Activated CD4-positive, alpha-beta memory T cell treated with anti-CD3 and anti-CD28 coated beads for 36 hours (primary cell): ENCODE measurements at regions not wholly inside any gene's neighbourhood (a gene's known extent, or its start where the extent isn't known, plus 50 kb on each side); places are given as distances from the start of the nearest gene placed in this dataset.
"Not testable (repeated sequence)": the region's sequence is repeated elsewhere in the genome, so short reads cannot be mapped to it uniquely, and the experiment has no call there.

Source experiments
- CTCF ChIA-PET: fragments of 350-600 bp; sonication (Branson Sonifier 250); formaldehyde crosslinking; loops from one replicate; lab custom pipeline; 2021; ENCODE audit warnings: antibody characterized with exemption, inconsistent platforms; lab: Charles Lee
- POLR2A ChIA-PET: fragments of 350-600 bp; sonication (Branson Sonifier 250); formaldehyde crosslinking; loops from one replicate; lab custom pipeline; 2021; ENCODE audit warnings: antibody characterized with exemption; lab: Charles Lee
- DNase-seq: peaks from one replicate; pipeline ENCODE4 v3.0.0-alpha.2; 2020
- H3K27ac Mint-ChIP-seq: one replicate; pipeline ENCODE4 v1.8.0; 2021; ENCODE audit warnings: mixed read lengths
- H3K27me3 Mint-ChIP-seq: one replicate; pipeline ENCODE4 v1.8.0; 2021; ENCODE audit warnings: mixed read lengths
- H3K36me3 Mint-ChIP-seq: one replicate; pipeline ENCODE4 v1.8.0; 2021; ENCODE audit warnings: mixed read lengths
- H3K4me1 Mint-ChIP-seq: one replicate; pipeline ENCODE4 v1.8.0; 2021; ENCODE audit warnings: low read depth, mixed read lengths
- H3K4me3 Mint-ChIP-seq: one replicate; pipeline ENCODE4 v1.8.0; 2021; ENCODE audit warnings: mild to moderate bottlenecking, mixed read lengths
- H3K9me3 Mint-ChIP-seq: one replicate; pipeline ENCODE4 v1.8.0; 2021; ENCODE audit warnings: mixed read lengths
- intact Hi-C: fragments of 100-400 bp; cut with micrococcal nuclease; formaldehyde crosslinking; loops from one replicate; pipeline ENCODE4 v1.15.1; 2023

- Mint-ChIP-seq H3K27ac (no peak overlapping the region), H3K4me1 (no peaks in the 10 kb centered on the region), H3K36me3 (no peaks in the 10 kb centered on the region), H3K27me3 (peaks cover 11% of the 10 kb centered on the region), H3K4me3 (no peak overlapping the region), H3K9me3 (no peaks in the 10 kb centered on the region)
- ChIA-PET CTCF (interaction anchor here (1.0 to 10.9 kb wide), 4 partner anchors 9 to 187 kb away, joined by 3 to 151 read pairs (median 6); no protein-coding TSS in a partner anchor), POLR2A (no interaction called here)
- intact Hi-C loops = no loop called here
- DNase-seq = no peak
Observed at GRCh38 chr11:36751335-36751781, 153.3 kb upstream of the RAG2 start.

- ChIA-PET POLR2A (no interaction called here), CTCF (interaction anchor here (0.6 to 10.9 kb wide), 5 partner anchors 8 to 375 kb away, joined by 3 to 208 read pairs (median 7); partner anchors contain the start of gene RAG1)
- H3K27ac Mint-ChIP-seq = no peak overlapping the region
- no peak for DNase-seq
- no peaks in the 10 kb centered on the region for H3K36me3 Mint-ChIP-seq
- intact Hi-C loops = no loop called here
- H3K4me3 Mint-ChIP-seq = no peak overlapping the region
- H3K9me3 Mint-ChIP-seq = no peaks in the 10 kb centered on the region
- H3K4me1 Mint-ChIP-seq = no peaks in the 10 kb centered on the region
- H3K27me3 Mint-ChIP-seq = peaks cover 9% of the 10 kb centered on the region
Observed at GRCh38 chr11:36750349-36750748, 152.3 kb upstream of the RAG2 start.

GRCh38 chr11:36748836-36749235, 150.8 kb upstream of the RAG2 start:
- ChIA-PET POLR2A (interaction anchor here (1.3 kb wide), 1 partner anchor 185 kb away, joined by 3 read pairs; no protein-coding TSS in a partner anchor), CTCF (interaction anchor here (0.6 to 10.9 kb wide), 9 partner anchors 8 to 185 kb away, joined by 3 to 208 read pairs (median 3); partner anchors contain the start of gene RAG1)
- H3K9me3 Mint-ChIP-seq = no peaks in the 10 kb centered on the region
- H3K4me3 Mint-ChIP-seq = no peak overlapping the region
- no peaks in the 10 kb centered on the region for H3K36me3 Mint-ChIP-seq
- no peak for DNase-seq
- intact Hi-C loops = loop anchor here (10.0 kb wide), 1 partner anchor 354 kb away; no protein-coding TSS in a partner anchor
- peaks cover 13% of the 10 kb centered on the region for H3K27me3 Mint-ChIP-seq
- H3K4me1 Mint-ChIP-seq = peaks cover 3% of the 10 kb centered on the region
- H3K27ac Mint-ChIP-seq = no peak overlapping the region

GRCh38 chr11:36746886-36747710, 149.1 kb upstream of the RAG2 start:
- intact Hi-C loops = loop anchor here (1.0 to 10.0 kb wide), 7 partner anchors 45 to 1130 kb away; partner anchors contain the start of genes COMMD9 and TRAF6
- peaks cover 3% of the 10 kb centered on the region for H3K4me1 Mint-ChIP-seq
- DNase-seq = peak; percentile 91
- H3K27ac Mint-ChIP-seq = no peak overlapping the region
- no peaks in the 10 kb centered on the region for H3K36me3 Mint-ChIP-seq
- peaks cover 11% of the 10 kb centered on the region for H3K27me3 Mint-ChIP-seq
- ChIA-PET POLR2A (interaction anchor here (0.5 to 0.9 kb wide), 2 partner anchors 182 to 254 kb away, joined by 3 read pairs; no protein-coding TSS in a partner anchor), CTCF (interaction anchor here (0.6 to 10.9 kb wide), 55 partner anchors 10 to 1139 kb away, joined by 3 to 208 read pairs (median 5); partner anchors contain the start of genes COMMD9, PRR5L, RAG1 and TRAF6)
- H3K4me3 Mint-ChIP-seq = no peak overlapping the region
- no peaks in the 10 kb centered on the region for H3K9me3 Mint-ChIP-seq

- H3K36me3 Mint-ChIP-seq = no peaks in the 10 kb centered on the region
- no peaks in the 10 kb centered on the region for H3K9me3 Mint-ChIP-seq
- no peak overlapping the region for H3K27ac Mint-ChIP-seq
- no peak overlapping the region for H3K4me3 Mint-ChIP-seq
- intact Hi-C loops = loop anchor here (10.0 kb wide), 1 partner anchor 350 kb away; no protein-coding TSS in a partner anchor
- DNase-seq = peak; percentile 75
- peaks cover 3% of the 10 kb centered on the region for H3K4me1 Mint-ChIP-seq
- peaks cover 20% of the 10 kb centered on the region for H3K27me3 Mint-ChIP-seq
- ChIA-PET CTCF (interaction anchor here (0.7 to 10.9 kb wide), 9 partner anchors 9 to 203 kb away, joined by 3 to 151 read pairs (median 4); no protein-coding TSS in a partner anchor), POLR2A (no interaction called here)
Observed at GRCh38 chr11:36744375-36745168, 146.5 kb upstream of the RAG2 start.

DNA sequence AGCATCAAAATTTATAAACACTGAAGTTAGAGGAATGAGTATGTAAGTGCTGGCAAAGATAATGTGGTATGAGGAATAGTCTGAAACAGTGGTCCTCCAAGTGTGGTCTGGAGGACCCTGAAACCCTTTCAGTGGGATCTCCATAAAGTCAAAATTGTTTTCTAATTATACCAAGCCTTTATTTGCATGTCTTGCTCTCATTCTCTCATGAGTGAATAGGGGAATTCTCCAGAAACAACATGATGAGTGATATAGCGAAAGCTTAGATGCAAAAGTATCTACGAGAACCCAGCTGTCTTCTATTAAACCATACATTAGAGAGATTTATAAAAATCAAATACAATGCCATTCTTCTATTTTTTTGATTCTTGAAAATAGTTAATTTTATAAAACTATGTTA, 145.0 kb upstream of the RAG2 start:
- no peak overlapping the region for H3K27ac Mint-ChIP-seq
- H3K27me3 Mint-ChIP-seq = peaks cover 23% of the 10 kb centered on the region
- intact Hi-C loops = loop anchor here (10.0 kb wide), 1 partner anchor 348 kb away; no protein-coding TSS in a partner anchor
- H3K36me3 Mint-ChIP-seq = no peaks in the 10 kb centered on the region
- ChIA-PET CTCF (interaction anchor here (1.3 to 10.9 kb wide), 5 partner anchors 8 to 179 kb away, joined by 4 to 151 read pairs (median 7); no protein-coding TSS in a partner anchor), POLR2A (interaction anchor here (0.5 kb wide), 1 partner anchor 259 kb away, joined by 3 read pairs; no protein-coding TSS in a partner anchor)
- no peak overlapping the region for H3K4me3 Mint-ChIP-seq
- DNase-seq = no peak
- no peaks in the 10 kb centered on the region for H3K9me3 Mint-ChIP-seq
- H3K4me1 Mint-ChIP-seq = peaks cover 3% of the 10 kb centered on the region

GRCh38 chr11:36741515-36741914, 143.5 kb upstream of the RAG2 start:
- peaks cover 3% of the 10 kb centered on the region for H3K4me1 Mint-ChIP-seq
- ChIA-PET POLR2A (no interaction called here), CTCF (interaction anchor here (1.4 to 10.9 kb wide), 3 partner anchors 9 to 177 kb away, joined by 5 to 151 read pairs (median 6); no protein-coding TSS in a partner anchor)
- no peaks in the 10 kb centered on the region for H3K9me3 Mint-ChIP-seq
- H3K4me3 Mint-ChIP-seq = no peak overlapping the region
- no peak overlapping the region for H3K27ac Mint-ChIP-seq
- no peaks in the 10 kb centered on the region for H3K36me3 Mint-ChIP-seq
- no peak for DNase-seq
- peaks cover 20% of the 10 kb centered on the region for H3K27me3 Mint-ChIP-seq
- intact Hi-C loops = loop anchor here (10.0 kb wide), 1 partner anchor 347 kb away; no protein-coding TSS in a partner anchor

DNA sequence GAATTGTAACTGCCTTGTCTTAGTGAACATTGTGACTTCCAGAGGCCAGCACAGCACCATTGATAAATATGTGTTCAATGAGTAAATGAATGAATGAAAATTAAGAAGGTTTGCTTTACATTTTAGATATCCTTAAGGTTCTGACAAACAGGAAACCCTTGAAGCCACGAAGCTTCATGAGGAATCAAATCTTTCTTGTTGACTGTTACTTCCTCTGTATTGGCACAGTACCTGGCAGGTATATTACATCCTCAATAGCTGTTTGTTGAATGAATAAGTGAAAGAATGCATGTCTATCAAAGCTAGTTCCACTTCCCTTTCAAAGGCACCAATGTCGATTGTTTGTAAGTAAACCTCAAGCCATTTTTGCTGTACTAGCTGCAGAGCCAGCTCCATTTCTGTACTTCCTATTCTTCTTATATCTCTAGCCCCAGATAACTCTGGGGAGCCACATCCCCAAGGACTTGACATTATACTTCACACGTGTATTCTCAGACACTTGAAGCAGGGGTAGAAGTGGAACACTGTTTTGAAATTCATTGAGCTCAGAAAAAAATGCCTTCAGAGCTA, 140.3 kb upstream of the RAG2 start:
- no peak overlapping the region for H3K4me3 Mint-ChIP-seq
- H3K27ac Mint-ChIP-seq = no peak overlapping the region
- ChIA-PET CTCF (interaction anchor here (1.4 to 5.0 kb wide), 3 partner anchors 9 to 174 kb away, joined by 3 to 69 read pairs (median 5); no protein-coding TSS in a partner anchor), POLR2A (no interaction called here)
- no peak for DNase-seq
- H3K27me3 Mint-ChIP-seq = peaks cover 14% of the 10 kb centered on the region
- intact Hi-C loops = no loop called here
- no peaks in the 10 kb centered on the region for H3K9me3 Mint-ChIP-seq
- H3K4me1 Mint-ChIP-seq = no peaks in the 10 kb centered on the region
- no peaks in the 10 kb centered on the region for H3K36me3 Mint-ChIP-seq

DNA sequence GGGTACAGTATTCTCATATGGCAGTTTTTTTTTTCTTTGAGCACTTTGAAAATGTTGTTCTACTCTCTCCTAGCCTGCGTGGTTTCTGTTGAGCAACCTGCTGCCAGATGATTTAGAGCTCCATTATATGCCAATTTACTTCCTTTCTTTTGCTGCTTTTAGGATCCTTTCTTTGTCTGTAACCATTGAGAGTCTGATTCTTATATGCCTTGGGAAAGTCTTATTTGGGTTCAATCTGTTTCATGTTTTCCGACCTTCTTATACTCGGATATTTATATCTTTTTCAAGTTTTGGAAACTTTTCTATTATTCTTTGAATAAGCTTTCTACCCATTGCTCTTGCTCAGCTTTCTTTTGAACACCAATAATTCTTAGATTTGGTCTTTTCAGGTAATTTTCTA, 138.1 kb upstream of the RAG2 start:
- no peak overlapping the region for H3K27ac Mint-ChIP-seq
- H3K9me3 Mint-ChIP-seq = no peaks in the 10 kb centered on the region
- POLR2A ChIA-PET = no interaction called here
- no peaks in the 10 kb centered on the region for H3K4me1 Mint-ChIP-seq
- H3K4me3 Mint-ChIP-seq = no peak overlapping the region
- no peaks in the 10 kb centered on the region for H3K36me3 Mint-ChIP-seq
- no peak for DNase-seq
- intact Hi-C loops = no loop called here
- H3K27me3 Mint-ChIP-seq = peaks cover 16% of the 10 kb centered on the region
- CTCF ChIA-PET = interaction anchor here (0.7 to 5.0 kb wide), 4 partner anchors 9 to 172 kb away, joined by 3 to 69 read pairs (median 4); no protein-coding TSS in a partner anchor

- H3K4me1 Mint-ChIP-seq, intact Hi-C loops, H3K36me3 Mint-ChIP-seq, H3K27ac Mint-ChIP-seq, H3K9me3 Mint-ChIP-seq, POLR2A ChIA-PET, H3K4me3 Mint-ChIP-seq, H3K27me3 Mint-ChIP-seq, DNase-seq: not testable (repeated sequence)
- CTCF ChIA-PET = interaction anchor here (1.4 kb wide), 1 partner anchor 10 kb away, joined by 7 read pairs; no protein-coding TSS in a partner anchor
Observed at GRCh38 chr11:36733721-36734120, 135.7 kb upstream of the RAG2 start.

DNA sequence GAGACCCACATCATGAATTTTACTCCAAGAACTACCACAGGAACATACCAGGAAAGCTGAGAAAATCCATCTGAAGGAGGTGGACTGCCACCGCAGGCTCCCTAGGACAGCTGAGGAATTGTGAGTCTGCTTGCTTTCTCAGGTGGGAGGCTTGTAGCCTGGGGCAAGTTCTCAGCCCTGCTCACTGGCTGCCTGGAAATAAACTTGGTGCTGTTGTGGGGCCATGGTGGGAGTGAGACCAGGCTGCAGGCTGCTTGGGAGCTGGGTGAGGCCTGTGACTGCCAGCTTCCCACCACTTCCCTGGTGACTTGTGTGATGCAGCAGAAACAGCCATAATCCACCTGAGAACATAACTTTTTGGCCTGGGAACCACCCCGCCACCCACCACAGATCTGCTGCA, 132.7 kb upstream of the RAG2 start:
- H3K9me3 Mint-ChIP-seq = no peaks in the 10 kb centered on the region
- POLR2A ChIA-PET = no interaction called here
- DNase-seq = no peak
- H3K27ac Mint-ChIP-seq = no peak overlapping the region
- no peaks in the 10 kb centered on the region for H3K36me3 Mint-ChIP-seq
- H3K4me3 Mint-ChIP-seq = no peak overlapping the region
- intact Hi-C loops = no loop called here
- peaks cover 13% of the 10 kb centered on the region for H3K27me3 Mint-ChIP-seq
- no peaks in the 10 kb centered on the region for H3K4me1 Mint-ChIP-seq
- CTCF ChIA-PET = interaction anchor here (1.5 to 3.0 kb wide), 2 partner anchors 16 to 30 kb away, joined by 3 to 17 read pairs; no protein-coding TSS in a partner anchor
